PC-9 (cell line): ENCODE measurements at regions not wholly inside any gene's neighbourhood (a gene's known extent, or its start where the extent isn't known, plus 50 kb on each side); places are given as distances from the start of the nearest gene placed in this dataset.

ENCODE experiments used
- CTCF ChIP-seq: fragments of 200-600 bp; sonication (generic); conservative IDR thresholded peaks from 2 replicates; pipeline ENCODE4 v1.6.1; 2017; ENCODE audit warnings: mixed run types, antibody characterized with exemption, mild to moderate bottlenecking, moderate library complexity
- EZH2 ChIP-seq: fragments of 200-600 bp; sonication (generic); IDR thresholded peaks from 2 replicates; pipeline ENCODE4 v1.8.0; 2017; ENCODE audit warnings: antibody characterized with exemption, low read depth

GRCh38 chr2:7726989-7727388 is 809.8 kb downstream of the RNF144A start:
- TF ChIP-seq EZH2 = no peak
- TF ChIP-seq CTCF = no peak
